RWPE1 (cell line): ENCODE measurements at regions not wholly inside any gene's neighbourhood (a gene's known extent, or its start where the extent isn't known, plus 50 kb on each side); places are given as distances from the start of the nearest gene placed in this dataset.

Experiments used
- CTCF ChIA-PET: fragments of 350-600 bp; sonication (Branson Sonifier 250); formaldehyde crosslinking; extraction: SDS; loops from one replicate; lab custom pipeline; 2021; lab: Yijun Ruan, JAX
- POLR2A ChIA-PET: fragments of 400-600 bp; formaldehyde crosslinking; extraction: SDS; loops from one replicate; lab custom pipeline; 2020; ENCODE audit warnings: antibody characterized with exemption; ENCODE audit not compliant: low non-redundant PET; lab: Yijun Ruan, JAX
- DNase-seq: peaks from one replicate; pipeline ENCODE4 v3.0.0; 2012; ENCODE audit warnings: low spot score
- H3K27ac ChIP-seq: fragments of 450-650 bp; 2 replicates; pipeline ENCODE4 v1.5.1; 2017
- CTCF ChIP-seq: fragments of 450-650 bp; conservative IDR thresholded peaks from 2 replicates; pipeline ENCODE4 v1.5.1; 2017; ENCODE audit warnings: low read depth, mild to moderate bottlenecking

GRCh38 chr11:109902764-109903433 is 190.3 kb upstream of the ZC3H12C start:
- TF ChIP-seq CTCF, result no peak
- no peak for DNase-seq
- POLR2A ChIA-PET, result no interaction called here
- H3K27ac ChIP-seq, result no peak overlapping the region
- CTCF ChIA-PET, result no interaction called here

- TF ChIP-seq CTCF, result no peak
- no peak for DNase-seq
- ChIA-PET POLR2A (no interaction called here), CTCF (no interaction called here)
- no peak overlapping the region for H3K27ac ChIP-seq
Observed at GRCh38 chr11:109911488-109911887, 181.7 kb upstream of the ZC3H12C start.

- no peak overlapping the region for H3K27ac ChIP-seq
- peak; percentile 37 for DNase-seq
- ChIA-PET POLR2A (no interaction called here), CTCF (interaction anchor here (0.5 to 1.0 kb wide), 4 partner anchors 25 to 1544 kb away, joined by 3 to 4 read pairs (median 4); no protein-coding TSS in a partner anchor)
- no peak for TF ChIP-seq CTCF
Observed at GRCh38 chr11:109914038-109914437, 179.2 kb upstream of the ZC3H12C start.

- POLR2A ChIA-PET, result no interaction called here
- CTCF ChIA-PET, result interaction anchor here (1.0 kb wide), 1 partner anchor 24 kb away, joined by 4 read pairs; no protein-coding TSS in a partner anchor
- H3K27ac ChIP-seq, result no peak overlapping the region
- TF ChIP-seq CTCF, result no peak
- DNase-seq, result peak; percentile 31
Observed at GRCh38 chr11:109914809-109915653, 178.2 kb upstream of the ZC3H12C start.

GRCh38 chr11:109926941-109927340 is 166.3 kb upstream of the ZC3H12C start:
- no peak overlapping the region for H3K27ac ChIP-seq
- CTCF ChIA-PET, result no interaction called here
- TF ChIP-seq CTCF, result no peak
- no peak for DNase-seq
- POLR2A ChIA-PET, result no interaction called here

GRCh38 chr11:109929308-109929707 is 163.9 kb upstream of the ZC3H12C start:
- no peak overlapping the region for H3K27ac ChIP-seq
- no peak for TF ChIP-seq CTCF
- POLR2A ChIA-PET, result no interaction called here
- DNase-seq, result no peak
- CTCF ChIA-PET, result no interaction called here
